Left lung (tissue), 4 donors: ENCODE measurements at regions not wholly inside any gene's neighbourhood (a gene's known extent, or its start where the extent isn't known, plus 50 kb on each side); places are given as distances from the start of the nearest gene placed in this dataset.

ENCODE experiments used
- ATAC-seq: fragments of 200-7000 bp; cut with Tn5 transposase; one replicate; pipeline ENCODE4 v1.9.1; 2020; ENCODE audit warnings: moderate library complexity
- DNase-seq, 4 donors: peaks; one replicate each; pipeline ENCODE4 v3.0.0-alpha.2; 2013 to 2020
- H3K27ac ChIP-seq, 2 donors: fragments of 200-600 bp; sonication (generic) in 1 of 2; one replicate each; pipeline versions ENCODE4 v1.5.0 to v1.8.0; 2020 to 2021
- H3K27me3 ChIP-seq, 2 donors: fragments of 200-600 bp; sonication (generic) in 1 of 2; one replicate each; pipeline versions ENCODE4 v1.5.0 to v1.8.0; 2020 to 2021
- H3K36me3 ChIP-seq, 2 donors: fragments of 200-600 bp; sonication (generic) in 1 of 2; one replicate each; pipeline versions ENCODE4 v1.5.0 to v1.8.0; 2020 to 2021
- H3K4me1 ChIP-seq, 2 donors: fragments of 200-600 bp; one replicate each; pipeline ENCODE4 v1.8.0; 2021
- H3K4me3 ChIP-seq, 2 donors: fragments of 200-600 bp; sonication (generic) in 1 of 2; one replicate each; pipeline versions ENCODE4 v1.5.0 to v1.8.0; 2020 to 2021; ENCODE audit warnings: mild to moderate bottlenecking in 1 of 2
- H3K9me3 ChIP-seq, 2 donors: fragments of 200-600 bp; sonication (generic) in 1 of 2; one replicate each; pipeline versions ENCODE4 v1.5.0 to v1.8.0; 2020 to 2021
- CTCF ChIP-seq, 2 donors: fragments of 200-600 bp; sonication (generic) in 1 of 2; IDR thresholded peaks; one replicate each; pipeline versions ENCODE4 v1.5.0 to v1.8.0; 2021; ENCODE audit warnings: antibody characterized with exemption in 2 of 2
- intact Hi-C, 2 donors: fragments of 100-400 bp; cut with DNase I; formaldehyde crosslinking; loops; one replicate each; pipeline versions ENCODE4 v1.11.2 to v1.14.2; 2022
- donor health status: DM: no; HTN: yes; CAD: no.
- donor health status: DM: no; HTN: no; CAD: no.

- ATAC-seq (peak; percentile 32), DNase-seq (no peak)
- Histone ChIP-seq H3K27me3 (no peaks in the 10 kb centered on the region), H3K4me1 (peaks cover 13 to 22% of the 10 kb centered on the region in 2 donors), H3K9me3 (no peaks in the 10 kb centered on the region), H3K27ac (peak overlapping the region; percentile 39 to 72), H3K36me3 (no peaks in the 10 kb centered on the region), H3K4me3 (no peak overlapping the region)
- TF ChIP-seq CTCF (IDR thresholded peaks at IDR 0.05): no peak
- intact Hi-C loops: no loop called here
Observed at GRCh38 chr6:81939766-81940165, 187.3 kb upstream of the TENT5A start.

GRCh38 chr6:81938991-81939732 lies 186.7 kb upstream of the TENT5A start:
- Histone ChIP-seq H3K27ac (peak overlapping the region; percentile 39 to 72), H3K4me3 (no peak overlapping the region), H3K4me1 (peaks cover 13 to 22% of the 10 kb centered on the region in 2 donors), H3K27me3 (no peaks in the 10 kb centered on the region), H3K36me3 (no peaks in the 10 kb centered on the region), H3K9me3 (no peaks in the 10 kb centered on the region)
- intact Hi-C loops: no loop called here
- DNase-seq (peak in 2 of 4 donors; percentile 20 to 36), ATAC-seq (peak; percentile 37)
- no peak for TF ChIP-seq CTCF (IDR thresholded peaks at IDR 0.05)

- Histone ChIP-seq H3K27ac (peak overlapping the region; percentile 39 to 72), H3K27me3 (no peaks in the 10 kb centered on the region), H3K4me3 (no peak overlapping the region), H3K36me3 (no peaks in the 10 kb centered on the region), H3K9me3 (no peaks in the 10 kb centered on the region), H3K4me1 (peaks cover 13 to 22% of the 10 kb centered on the region in 2 donors)
- no peak for TF ChIP-seq CTCF (IDR thresholded peaks at IDR 0.05)
- intact Hi-C loops: no loop called here
- DNase-seq (no peak), ATAC-seq (peak; percentile 82)
Observed at GRCh38 chr6:81938014-81938856, 185.8 kb upstream of the TENT5A start.

GRCh38 chr6:81937296-81937937 lies 184.9 kb upstream of the TENT5A start:
- H3K36me3 ChIP-seq: no peaks in the 10 kb centered on the region
- no peaks in the 10 kb centered on the region for H3K9me3 ChIP-seq
- intact Hi-C loops: no loop called here
- no peaks in the 10 kb centered on the region for H3K27me3 ChIP-seq
- H3K4me3 ChIP-seq: no peak overlapping the region
- peak overlapping the region in 1 of 2 donors; percentile 72 for H3K27ac ChIP-seq
- DNase-seq: no peak
- peaks cover 13 to 22% of the 10 kb centered on the region in 2 donors for H3K4me1 ChIP-seq
- TF ChIP-seq CTCF (IDR thresholded peaks at IDR 0.05): no peak
- ATAC-seq: no peak

GRCh38 chr6:81934936-81935335 lies 182.5 kb upstream of the TENT5A start:
- no peak for TF ChIP-seq CTCF (IDR thresholded peaks at IDR 0.05)
- H3K4me3 ChIP-seq: no peak overlapping the region
- peaks cover 13 to 19% of the 10 kb centered on the region in 2 donors for H3K4me1 ChIP-seq
- no peak for ATAC-seq
- H3K27ac ChIP-seq: no peak overlapping the region
- H3K36me3 ChIP-seq: no peaks in the 10 kb centered on the region
- no peaks in the 10 kb centered on the region for H3K27me3 ChIP-seq
- intact Hi-C loops: no loop called here
- DNase-seq: no peak
- no peaks in the 10 kb centered on the region for H3K9me3 ChIP-seq
